Effector CD8-positive, alpha-beta T cell (primary cell): ENCODE measurements at regions not wholly inside any gene's neighbourhood (a gene's known extent, or its start where the extent isn't known, plus 50 kb on each side); places are given as distances from the start of the nearest gene placed in this dataset.
"Not testable (repeated sequence)": the region's sequence is repeated elsewhere in the genome, so short reads cannot be mapped to it uniquely, and the experiment has no call there.

ENCODE experiments used
- DNase-seq: peaks from one replicate; lab custom pipeline; 2025; lab: John Stamatoyannopoulos, UW

DNA sequence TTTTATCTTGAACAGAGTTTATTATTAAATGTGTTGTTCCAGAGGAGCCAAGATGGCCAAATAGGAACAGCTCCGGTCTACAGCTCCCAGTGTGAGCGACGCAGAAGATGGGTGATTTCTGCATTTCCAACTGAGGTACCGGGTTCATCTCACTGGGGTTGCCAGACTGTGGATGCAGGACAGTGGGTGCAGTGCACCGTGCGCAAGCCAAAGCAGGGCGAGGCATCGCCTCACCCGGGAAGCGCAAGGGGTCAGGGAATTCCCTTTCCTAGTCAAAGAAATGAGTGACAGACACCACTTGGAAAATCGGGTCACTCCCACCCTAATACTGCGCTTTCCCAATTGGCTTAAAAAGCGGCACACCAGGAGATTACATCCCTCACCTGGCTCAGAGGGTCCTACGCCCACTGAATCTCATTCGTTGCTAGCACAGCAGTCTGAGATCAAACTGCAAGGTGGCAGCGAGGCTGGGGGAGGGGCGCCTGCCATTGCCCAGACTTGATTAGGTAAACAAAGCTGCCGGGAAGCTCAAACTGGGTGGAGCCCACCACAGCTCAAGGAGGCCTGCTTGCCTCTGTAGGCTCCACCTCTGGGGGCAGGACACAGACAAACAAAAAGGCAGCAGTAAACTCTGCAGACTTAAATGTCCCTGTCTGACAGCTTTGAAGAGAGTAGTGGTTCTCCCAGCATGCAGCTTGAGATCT is 155.2 kb upstream of the KBTBD8 start:
- DNase-seq, result not testable (repeated sequence)

DNA sequence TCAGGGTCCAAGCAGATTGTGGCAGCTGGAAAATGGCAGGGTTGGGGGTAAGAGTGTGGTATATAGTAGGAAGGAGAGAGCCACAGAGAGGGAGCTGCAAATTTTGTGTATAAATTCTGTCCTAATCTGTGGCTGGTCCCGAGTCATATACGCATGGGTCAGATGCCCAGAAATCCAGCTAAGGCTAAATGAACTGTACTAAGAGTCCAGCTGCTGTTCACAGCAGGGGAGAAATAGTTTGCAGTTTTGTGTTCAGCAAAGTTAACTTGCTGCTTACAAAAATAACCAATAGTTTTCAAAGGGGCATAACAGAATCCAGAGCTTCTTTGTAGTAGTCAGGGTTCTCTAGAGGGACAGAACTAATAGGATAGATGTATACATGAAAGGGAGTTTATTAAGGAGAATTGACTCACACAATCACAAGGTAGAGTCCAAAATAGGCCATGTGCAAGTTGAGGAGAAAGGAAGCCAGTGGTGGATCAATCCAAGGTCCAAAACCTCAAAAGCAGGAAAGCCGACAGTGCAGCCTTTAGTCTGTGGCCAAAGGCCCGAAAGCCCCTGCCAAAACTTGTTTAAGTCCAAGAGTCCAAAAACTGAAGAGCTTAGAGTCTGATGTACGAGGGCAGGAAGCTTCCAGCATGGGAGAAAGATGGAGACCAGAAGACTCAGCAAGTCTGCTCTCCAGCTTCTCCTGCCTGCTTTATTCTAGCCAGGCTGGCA is 146.1 kb upstream of the KBTBD8 start:
- DNase-seq, result no peak

DNA sequence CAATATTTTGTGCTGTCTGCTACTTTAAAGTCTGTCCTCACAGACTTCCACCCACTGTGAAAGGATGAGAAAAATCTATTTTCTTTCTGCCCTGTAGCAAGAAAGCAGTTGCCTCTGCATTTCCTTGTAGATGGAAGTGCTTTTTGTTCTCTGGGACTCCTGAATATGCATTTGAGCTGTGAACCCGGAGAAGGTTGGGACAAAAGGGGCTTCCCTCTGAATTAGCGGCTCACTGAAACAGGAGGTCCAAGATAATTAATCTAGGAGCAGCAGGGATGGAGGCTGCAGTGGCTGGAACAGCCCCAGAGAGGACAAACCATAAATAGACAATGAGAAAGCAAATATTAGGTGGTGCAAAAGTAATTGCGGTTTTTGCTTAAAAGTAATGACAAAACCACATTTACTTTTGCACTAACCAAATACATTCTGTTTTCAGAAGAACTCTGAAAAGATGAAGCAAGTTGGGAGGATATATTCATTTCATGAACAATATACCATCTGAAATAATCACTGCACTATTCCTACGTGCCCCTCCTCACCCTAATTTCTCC is 143.4 kb upstream of the KBTBD8 start:
- DNase-seq, result no peak

DNA sequence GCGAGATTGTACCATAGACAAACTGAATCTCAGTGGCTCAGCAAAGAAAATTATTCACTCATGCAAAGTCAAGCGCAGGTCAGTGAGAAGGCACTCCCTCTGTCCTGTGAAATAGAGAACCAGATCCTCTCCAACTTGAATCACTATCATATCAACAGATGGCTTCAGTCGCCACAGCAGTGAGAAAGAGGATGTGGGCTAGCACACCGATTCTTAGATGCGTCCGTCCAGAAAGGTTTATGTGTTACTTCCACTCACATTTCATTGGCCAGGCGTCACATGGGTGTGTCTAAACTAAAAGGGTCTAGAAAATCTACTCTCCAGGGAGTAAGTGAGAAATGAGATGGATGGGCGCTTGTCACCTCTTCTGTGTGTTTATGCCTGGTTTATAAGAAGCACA is 141.6 kb upstream of the KBTBD8 start:
- no peak for DNase-seq

DNA sequence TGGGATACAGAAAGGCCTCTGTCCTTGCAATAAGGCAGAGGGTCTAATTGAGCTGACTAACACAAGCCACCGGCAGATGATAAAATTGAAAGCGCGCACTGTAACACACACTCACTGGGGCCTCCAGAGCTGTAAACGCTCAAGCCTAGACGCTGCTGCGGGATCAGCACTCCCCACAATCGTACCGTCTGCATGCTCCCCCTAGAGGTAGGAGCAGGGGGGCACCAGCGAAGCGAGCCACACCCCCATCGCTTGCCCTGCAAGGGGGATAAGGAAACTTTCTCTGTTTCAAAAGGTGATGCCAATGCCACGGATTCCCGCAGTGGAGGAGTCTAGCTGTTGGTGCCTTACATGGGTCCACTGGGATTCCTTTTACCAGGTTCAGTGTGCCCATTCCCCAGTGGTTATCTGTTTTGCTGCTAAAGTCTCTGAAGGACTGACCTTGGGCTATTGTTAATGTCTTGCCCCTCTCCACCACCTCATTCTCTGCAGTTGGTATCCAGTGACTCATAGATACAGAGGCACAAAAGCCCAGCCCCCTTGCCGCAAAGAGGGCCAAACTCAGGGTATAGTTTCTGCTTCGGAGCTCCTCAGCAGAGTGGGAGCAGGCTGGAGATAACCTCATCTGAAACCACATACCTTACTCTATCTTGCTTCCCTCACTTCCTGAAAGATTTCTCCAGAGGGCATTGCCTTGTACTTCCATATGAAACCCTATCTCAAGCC is 139.3 kb upstream of the KBTBD8 start:
- no peak for DNase-seq

DNA sequence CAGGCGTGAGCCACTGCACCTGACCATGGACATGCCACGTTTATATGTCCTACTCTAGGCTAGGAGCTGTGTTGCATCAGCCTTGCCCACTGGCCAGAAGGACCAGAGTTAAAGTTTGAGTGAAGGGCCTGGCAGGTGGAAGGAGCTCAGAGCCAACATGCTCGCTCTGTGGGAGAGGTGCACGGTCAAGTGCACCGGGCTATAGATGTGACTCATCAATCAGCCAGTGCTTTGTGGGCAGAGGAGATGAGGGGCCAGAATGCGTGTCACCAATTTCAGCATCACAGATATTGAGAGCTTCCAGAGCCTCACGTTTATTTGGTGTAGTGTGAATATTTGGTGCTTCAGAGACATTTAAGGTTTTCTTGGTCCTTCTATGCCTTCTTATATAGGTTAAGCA is 137.3 kb upstream of the KBTBD8 start:
- no peak for DNase-seq

DNA sequence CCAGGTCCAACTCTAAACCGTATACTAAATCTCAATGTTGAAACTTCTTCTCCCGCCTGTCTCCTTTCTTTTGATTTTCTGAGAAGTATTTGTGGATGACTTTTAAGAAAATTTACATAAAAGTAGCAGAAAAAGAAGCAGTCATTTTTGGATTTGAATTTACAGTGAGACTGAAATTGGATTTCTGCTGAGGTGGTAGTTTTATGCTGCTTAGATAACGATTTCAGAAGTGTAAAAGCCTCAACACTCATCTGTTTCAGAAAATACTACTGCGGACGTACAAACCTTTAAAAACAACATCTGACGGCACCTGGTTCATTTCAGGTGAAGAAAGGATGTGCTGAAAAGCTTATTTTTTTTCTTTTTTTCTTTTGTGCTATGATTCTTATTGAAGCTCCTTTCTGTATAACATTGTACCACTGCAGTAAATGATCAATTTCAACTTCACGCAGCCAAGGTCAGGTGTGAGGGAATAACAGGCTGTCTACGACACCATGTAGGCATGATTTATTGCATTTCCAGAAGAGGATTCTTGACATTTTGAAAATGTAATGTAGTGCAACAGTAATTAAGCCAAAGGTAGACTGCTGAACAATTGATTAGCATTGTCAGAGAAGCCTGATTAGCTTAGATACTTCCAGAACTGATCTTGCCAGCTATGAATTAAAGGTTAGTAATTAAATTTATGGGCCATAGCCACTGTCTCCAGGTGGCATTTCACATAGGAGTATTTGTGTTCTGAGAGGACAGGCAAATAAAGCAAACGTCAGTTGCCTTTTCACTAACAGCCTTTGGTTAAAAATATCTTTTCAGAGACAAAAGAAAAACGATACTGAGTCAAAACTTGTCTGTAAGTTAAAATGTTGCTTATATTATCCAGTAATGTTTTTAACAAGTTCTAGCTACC is 134.6 kb upstream of the KBTBD8 start:
- DNase-seq, result no peak

DNA sequence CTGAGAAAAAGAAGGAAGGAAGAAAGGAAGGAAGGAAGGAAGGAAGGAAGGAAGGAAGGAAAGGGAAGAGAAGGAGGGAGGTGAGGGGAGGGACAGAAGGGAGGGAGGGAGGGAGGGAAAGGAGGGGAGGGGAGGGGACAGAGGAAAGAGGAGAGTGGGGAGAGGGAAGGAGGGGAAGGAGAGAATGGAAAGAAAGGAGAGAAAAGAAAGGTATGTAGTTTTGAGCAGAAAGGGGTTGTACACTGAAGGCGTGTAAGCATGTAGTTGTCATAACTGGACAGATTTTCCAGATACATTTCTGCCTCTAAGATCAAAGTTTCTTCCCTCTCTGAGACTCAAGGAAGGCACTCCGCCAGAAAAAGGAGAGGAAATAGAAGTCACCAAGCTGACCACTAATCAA is 113.4 kb upstream of the KBTBD8 start:
- no peak for DNase-seq

DNA sequence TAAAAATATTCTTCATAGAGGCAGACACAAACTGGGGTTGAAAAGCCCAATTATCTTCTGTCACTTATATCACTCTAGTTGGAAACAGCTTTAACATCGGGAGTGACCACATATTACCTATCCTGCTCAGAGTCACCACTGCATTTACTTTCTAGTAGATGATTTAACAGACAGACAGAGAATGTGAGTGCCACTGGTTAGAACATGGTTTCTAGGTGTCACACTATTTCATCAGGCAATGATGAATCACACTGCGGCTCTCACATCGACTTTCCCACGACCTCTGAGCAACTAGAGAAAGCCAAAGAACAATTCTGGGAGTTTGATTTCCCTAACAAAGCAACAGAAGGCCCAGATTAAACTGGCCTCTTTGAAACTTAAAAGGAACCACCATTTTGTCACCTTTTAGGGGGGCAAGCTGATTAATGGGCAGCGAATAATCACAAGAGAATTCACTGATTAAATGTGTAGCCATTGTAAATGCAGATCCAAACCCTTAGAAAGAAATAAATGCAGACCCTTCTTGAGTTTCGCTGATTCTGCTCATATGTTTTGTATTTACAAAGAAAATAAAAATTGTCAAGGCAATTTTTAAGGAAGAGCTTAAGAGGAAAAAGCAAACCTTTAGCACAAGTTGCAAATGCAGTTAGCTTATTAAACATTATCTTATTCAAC is 112.6 kb upstream of the KBTBD8 start:
- DNase-seq, result no peak

DNA sequence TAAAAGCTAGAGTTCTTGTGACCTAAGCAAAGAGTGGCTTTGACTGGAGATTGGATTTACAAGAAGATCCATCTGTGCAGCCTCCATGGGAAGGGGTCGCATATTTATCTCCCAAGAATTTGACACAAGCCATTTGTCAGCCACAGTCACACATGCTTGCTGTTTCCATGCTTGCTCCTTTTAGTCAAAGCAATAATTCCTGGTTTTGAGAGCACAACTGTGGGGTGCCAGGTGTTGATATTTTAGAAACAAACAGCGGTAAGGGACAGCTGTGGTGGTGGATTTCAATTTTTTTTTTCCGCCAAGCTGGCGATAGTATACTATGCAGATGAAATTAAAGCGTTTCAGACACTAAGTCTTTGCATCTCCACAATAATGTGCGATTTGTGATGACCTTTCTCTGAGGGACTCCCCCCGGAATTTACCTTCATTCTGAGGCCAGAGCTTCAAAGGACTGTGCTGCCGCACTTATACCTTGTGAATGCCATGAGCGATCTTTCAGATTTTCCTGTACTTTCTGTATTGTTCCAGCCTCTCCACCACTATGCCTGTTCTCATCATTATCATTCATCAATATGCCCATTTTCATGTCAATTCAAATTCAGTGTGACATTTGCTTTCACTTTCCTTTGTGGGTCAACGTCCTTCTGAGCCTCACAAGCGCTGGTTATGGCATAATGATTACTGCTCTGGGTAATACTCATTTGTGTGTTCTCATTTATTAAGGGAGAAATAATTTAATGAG is 108.2 kb upstream of the KBTBD8 start:
- DNase-seq, result no peak

DNA sequence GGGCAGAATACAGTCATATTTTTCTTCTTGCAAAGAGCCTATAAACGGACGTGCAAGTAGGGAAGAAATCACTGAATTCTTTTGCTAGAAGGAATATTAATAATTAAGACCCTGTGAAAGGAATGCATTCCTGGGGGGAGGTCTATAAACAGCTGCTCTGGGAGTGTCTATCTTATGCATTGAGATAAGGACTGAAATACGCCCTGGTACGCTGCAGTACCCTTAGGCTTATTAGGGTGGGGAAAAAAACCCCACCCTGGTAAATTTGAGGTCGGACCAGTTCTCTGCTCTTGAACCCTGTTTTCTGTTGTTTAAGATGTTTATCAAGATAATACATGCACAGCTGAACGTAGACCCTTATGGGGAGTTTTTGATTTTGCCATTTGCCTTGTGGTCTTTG is 100.0 kb upstream of the KBTBD8 start:
- DNase-seq, result no peak

DNA sequence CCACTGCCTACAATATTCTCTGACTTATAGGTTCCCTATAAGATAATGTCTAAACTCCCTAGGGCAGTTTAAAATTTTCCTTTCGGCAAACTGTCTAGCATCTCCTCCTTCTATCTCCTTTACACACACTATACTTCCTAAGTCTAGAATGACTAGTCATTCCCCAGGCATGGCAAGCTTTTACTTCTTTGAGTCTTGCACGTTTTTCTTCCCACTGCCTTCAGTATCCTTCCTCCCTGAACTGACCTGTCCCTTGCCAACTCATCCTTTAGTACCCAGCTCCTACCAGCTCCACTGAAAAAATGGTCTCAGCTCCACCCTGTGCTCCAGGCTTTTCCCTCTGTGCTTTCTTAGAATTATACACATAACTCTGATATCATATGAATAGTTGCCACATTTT is 93.8 kb upstream of the KBTBD8 start:
- DNase-seq, result no peak

DNA sequence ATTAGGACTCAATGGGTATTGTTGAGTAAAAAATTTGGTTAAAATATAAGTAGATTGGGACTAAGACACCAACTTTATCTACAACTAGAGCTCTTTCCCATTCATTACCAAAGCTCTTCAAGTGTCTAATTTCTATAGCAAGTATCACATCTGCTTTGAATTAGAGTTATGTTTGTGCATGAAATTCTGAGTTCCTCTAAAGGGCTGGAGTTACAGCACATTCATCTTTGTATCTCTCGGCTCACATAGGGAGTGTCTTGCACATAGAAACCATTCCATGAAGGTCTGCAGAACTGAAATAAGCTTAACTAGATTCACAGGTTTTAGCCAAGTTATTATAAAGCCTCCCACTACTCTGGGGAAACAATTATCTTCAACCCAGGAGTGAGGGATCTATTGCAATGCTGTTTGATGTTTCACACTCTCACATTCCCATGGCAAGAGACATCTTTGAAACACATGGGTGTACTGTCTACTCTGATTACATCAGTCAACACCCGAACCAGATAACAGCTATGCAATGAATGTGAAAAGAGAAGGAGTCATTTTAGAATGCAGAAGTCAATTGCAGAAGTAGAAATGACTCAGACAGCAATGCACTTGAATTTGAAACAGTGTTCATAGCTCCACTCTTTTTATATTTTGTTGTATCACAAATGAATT is 93.1 kb upstream of the KBTBD8 start:
- DNase-seq, result no peak

DNA sequence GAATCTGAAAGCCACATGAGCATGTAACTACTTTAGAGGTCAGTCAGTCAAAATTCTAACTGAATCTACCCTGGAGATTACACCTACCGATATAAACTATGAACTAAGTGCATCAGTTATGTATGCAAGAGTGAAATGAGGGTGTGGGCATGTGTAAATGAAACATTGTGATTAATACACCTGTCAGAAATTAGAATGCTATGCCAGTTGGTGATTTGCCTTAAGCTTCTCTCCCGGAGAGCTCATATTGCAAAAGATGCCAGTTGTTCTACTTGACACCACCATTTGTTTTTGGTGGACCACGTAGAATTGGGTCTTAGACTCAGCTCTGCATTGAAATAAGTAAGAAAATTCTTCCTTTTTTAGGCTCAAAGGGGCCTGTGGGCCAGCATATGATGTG is 91.0 kb upstream of the KBTBD8 start:
- no peak for DNase-seq

DNA sequence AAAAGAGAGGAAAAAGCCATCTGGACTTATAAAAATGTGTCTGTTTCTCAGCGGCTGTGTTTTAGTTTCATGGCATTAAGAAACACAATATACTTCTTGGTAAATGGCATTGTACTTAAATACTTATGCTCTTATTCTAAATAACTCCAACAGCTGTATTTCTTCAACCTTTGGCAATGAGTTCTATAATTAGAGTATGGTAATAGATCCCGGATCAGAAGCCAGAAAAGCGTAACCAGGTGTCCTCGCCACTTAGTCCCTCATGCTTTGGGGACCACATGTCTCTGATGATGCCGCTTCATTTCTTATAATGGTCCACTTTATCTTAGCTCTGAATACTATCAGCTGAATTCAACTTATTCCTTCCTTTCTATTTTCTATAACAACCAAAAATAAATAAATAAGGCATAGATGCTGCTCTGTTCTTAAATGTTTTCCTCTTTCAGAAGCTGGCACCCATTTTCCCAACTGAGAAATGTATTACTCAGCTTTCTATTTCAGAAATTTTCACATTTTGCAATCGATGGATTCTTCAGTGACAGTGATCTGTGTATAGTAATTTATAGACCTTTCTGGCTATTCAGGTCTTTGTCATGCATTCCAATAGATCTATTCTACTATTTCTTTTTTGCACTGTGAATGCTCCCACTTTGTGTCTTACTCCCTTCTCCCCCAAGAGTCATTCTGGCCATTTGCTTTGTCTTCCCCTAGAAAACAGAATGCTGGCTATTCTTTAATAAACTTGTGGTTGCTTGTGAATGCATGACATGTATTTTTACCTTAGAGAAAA is 87.6 kb upstream of the KBTBD8 start:
- no peak for DNase-seq

DNA sequence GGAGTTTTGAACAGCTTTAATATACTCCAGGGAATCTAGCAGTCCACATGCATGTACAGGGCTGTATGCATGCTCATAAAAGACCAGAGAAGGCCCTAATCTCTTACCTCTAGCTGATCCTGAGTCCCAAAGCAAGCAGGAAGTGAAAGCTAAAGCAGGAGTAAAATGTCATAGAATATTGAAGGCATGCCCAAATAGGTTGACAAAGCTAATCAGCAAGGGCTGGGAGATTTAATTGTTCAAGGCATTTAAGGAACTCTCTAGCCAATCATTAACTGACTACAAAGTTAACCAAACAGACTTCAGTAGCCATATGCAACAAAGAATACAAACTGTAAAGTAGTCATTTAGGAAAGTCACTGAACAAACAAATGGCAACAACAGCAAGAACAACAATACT is 85.8 kb upstream of the KBTBD8 start:
- no peak for DNase-seq

DNA sequence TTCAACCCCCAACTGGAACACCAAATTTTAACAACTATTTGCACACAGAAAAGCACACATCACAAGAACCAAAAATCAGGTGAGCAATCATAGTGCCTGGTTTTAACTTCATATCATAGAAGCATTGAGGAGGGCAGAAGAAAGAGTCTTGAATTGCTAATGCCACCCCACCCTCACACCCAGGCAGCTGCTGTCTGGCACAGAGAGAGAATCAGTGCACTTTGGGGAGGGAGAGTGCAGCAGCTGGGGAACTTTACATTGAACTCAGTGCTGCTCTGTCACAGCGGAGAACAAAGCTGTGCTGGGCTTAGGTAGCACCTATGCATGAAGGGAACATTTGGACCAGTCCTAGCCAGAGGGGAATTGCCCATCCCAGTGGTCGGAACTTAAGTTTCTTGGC is 76.0 kb upstream of the KBTBD8 start:
- DNase-seq, result no peak

DNA sequence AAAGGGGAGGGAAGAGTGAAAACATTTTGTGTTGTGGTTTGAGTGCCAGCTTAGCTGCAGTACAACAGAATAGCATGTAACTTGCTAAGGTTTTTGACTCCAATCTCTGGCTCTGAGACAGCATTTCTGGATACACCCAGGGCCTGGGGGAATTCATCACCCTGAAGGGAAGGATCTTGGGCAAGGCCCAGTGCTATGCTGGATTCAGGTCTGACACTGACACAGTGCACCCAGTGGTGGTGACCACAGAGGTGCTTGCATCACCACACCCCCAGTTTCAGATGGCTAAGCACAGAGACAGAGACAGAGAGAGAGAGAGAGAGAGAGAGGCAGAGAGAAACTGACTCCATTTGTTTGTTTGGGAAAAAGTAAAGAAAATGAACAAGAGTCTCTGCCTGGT is 74.1 kb upstream of the KBTBD8 start:
- DNase-seq, result no peak

DNA sequence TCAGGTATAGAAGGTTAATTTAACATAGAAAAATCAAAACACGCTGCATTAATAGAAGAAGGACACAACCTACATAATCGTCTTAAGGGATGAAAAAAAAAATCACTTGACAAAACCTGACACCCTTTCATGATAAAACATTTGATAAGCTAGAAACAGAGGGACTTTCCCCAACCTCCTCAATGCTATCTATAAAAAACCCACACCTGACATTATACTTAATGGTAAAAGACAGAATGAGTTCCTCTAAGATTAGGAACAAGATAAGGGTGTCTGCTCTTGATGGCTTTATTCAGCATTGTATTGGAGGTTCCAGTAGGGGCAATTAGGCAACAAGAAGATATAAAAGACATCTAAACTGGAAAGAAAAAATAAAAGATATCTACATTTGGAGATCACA is 69.9 kb upstream of the KBTBD8 start:
- DNase-seq, result no peak
